ENCODE measurements at regions not wholly inside any gene's neighbourhood (a gene's known extent, or its start where the extent isn't known, plus 50 kb on each side); places are given as distances from the start of the nearest gene placed in this dataset.

DNA sequence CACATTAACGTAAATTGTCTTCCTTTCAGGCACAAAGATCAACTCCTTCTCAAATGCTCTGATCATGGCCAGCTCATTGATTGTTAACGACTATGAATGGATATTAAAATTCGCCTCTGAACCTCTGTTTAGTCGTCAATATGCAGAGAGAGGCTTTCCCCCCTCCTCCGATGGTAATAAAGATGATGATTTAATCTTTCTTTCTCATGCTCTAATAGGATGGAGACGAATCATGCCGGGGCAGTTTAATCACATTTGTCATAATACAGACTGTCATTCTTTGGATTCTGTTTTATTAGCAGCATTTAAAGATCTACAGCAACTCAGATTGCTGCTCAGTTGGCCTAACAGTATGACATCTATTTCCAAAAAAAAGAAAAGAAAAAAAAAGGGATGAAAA is 132.9 kb downstream of the SREK1 start:
- no peak for TF ChIP-seq EZH2 (IDR thresholded peaks at IDR 0.05; ENCODE audit: low read depth)
- TF ChIP-seq, protein P1, sequence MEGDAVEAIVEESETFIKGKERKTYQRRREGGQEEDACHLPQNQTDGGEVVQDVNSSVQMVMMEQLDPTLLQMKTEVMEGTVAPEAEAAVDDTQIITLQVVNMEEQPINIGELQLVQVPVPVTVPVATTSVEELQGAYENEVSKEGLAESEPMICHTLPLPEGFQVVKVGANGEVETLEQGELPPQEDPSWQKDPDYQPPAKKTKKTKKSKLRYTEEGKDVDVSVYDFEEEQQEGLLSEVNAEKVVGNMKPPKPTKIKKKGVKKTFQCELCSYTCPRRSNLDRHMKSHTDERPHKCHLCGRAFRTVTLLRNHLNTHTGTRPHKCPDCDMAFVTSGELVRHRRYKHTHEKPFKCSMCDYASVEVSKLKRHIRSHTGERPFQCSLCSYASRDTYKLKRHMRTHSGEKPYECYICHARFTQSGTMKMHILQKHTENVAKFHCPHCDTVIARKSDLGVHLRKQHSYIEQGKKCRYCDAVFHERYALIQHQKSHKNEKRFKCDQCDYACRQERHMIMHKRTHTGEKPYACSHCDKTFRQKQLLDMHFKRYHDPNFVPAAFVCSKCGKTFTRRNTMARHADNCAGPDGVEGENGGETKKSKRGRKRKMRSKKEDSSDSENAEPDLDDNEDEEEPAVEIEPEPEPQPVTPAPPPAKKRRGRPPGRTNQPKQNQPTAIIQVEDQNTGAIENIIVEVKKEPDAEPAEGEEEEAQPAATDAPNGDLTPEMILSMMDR (conservative IDR thresholded peaks at IDR 0.05) = no peak

Data from PC-9 (cell line).